CD4-positive, alpha-beta T cell (primary cell): ENCODE measurements at regions not wholly inside any gene's neighbourhood (a gene's known extent, or its start where the extent isn't known, plus 50 kb on each side); places are given as distances from the start of the nearest gene placed in this dataset.

Source experiments
- ATAC-seq: fragments of 200-7000 bp; cut with Tn5 transposase; one replicate; pipeline ENCODE4 v1.10.0; 2022; ENCODE audit warnings: mild to moderate bottlenecking; ENCODE audit not compliant: poor library complexity
- CTCF ChIA-PET: fragments of 350-600 bp; sonication (Branson Sonifier 250); formaldehyde crosslinking; loops from one replicate; lab custom pipeline; 2021; ENCODE audit warnings: antibody characterized with exemption, inconsistent platforms; lab: Charles Lee
- POLR2A ChIA-PET: fragments of 350-600 bp; sonication (Branson Sonifier 250); formaldehyde crosslinking; loops from one replicate; lab custom pipeline; 2021; ENCODE audit warnings: antibody characterized with exemption, inconsistent platforms; lab: Charles Lee
- DNase-seq, 14 experiments: peaks; one replicate each; pipeline ENCODE4 v3.0.0-alpha.2; 2013 to 2020; ENCODE audit warnings: mixed read lengths in 2 of 14
- H3K27ac ChIP-seq, 2 donors: one replicate each; pipeline versions ENCODE4 v1.5.1 to v1.7.0; 2013; ENCODE audit warnings: low read length in 2 of 2, low read depth in 1 of 2, mild to moderate bottlenecking in 1 of 2
- H3K27me3 ChIP-seq, 2 experiments: 1 replicate in 1 of 2; 2 replicates in 1 of 2; pipeline versions ENCODE4 v1.6.1 to v1.7.0; 2013; ENCODE audit warnings: low read length in 2 of 2, control low read depth in 1 of 2, mild to moderate bottlenecking in 1 of 2, moderate library complexity in 1 of 2; ENCODE audit not compliant: insufficient read depth in 2 of 2, control insufficient read depth in 1 of 2
- H3K36me3 ChIP-seq: one replicate; pipeline ENCODE4 v1.6.1; 2013; ENCODE audit warnings: low read length, control low read depth; ENCODE audit not compliant: insufficient read depth
- H3K4me1 ChIP-seq: one replicate; pipeline ENCODE4 v1.6.1; 2013; ENCODE audit warnings: low read length, control low read depth; ENCODE audit not compliant: insufficient read depth
- H3K4me3 ChIP-seq: one replicate; pipeline ENCODE4 v1.5.1; 2013; ENCODE audit warnings: mild to moderate bottlenecking, low read length, moderate library complexity
- H3K9me3 ChIP-seq, 2 experiments: 1 replicate in 1 of 2; 2 replicates in 1 of 2; pipeline versions ENCODE4 v1.6.1 to v1.7.0; 2013; ENCODE audit warnings: low read length in 2 of 2, mild to moderate bottlenecking in 2 of 2, control low read depth in 1 of 2, moderate library complexity in 1 of 2; ENCODE audit not compliant: control insufficient read depth in 1 of 2, insufficient read depth in 1 of 2
- H3K27ac Mint-ChIP-seq: one replicate; pipeline ENCODE4 v1.8.0; 2020; ENCODE audit warnings: mixed read lengths
- H3K27me3 Mint-ChIP-seq: one replicate; pipeline ENCODE4 v1.8.0; 2021; ENCODE audit warnings: mixed read lengths
- H3K36me3 Mint-ChIP-seq: one replicate; pipeline ENCODE4 v1.8.0; 2021; ENCODE audit warnings: low read depth, mixed read lengths
- H3K4me1 Mint-ChIP-seq: one replicate; pipeline ENCODE4 v1.8.0; 2021; ENCODE audit warnings: low read depth, mixed read lengths
- H3K4me3 Mint-ChIP-seq: one replicate; pipeline ENCODE4 v1.8.0; 2020; ENCODE audit warnings: mild to moderate bottlenecking, mixed read lengths
- H3K9me3 Mint-ChIP-seq: one replicate; pipeline ENCODE4 v1.8.0; 2020; ENCODE audit warnings: mixed read lengths
- intact Hi-C, 2 experiments: fragments of 100-400 bp; cut with DNase I in 1 of 2; cut with micrococcal nuclease in 1 of 2; formaldehyde crosslinking; loops; one replicate each; pipeline versions ENCODE4 v1.15.1 to v1.9.0; 2023 to 2025; cut with DNase I, micrococcal nuclease
- TF ChIP-seq, protein P1 (sequence below): fragments of 200-600 bp; IDR thresholded peaks from one replicate; pipeline ENCODE4 v1.8.0; 2022; ENCODE audit warnings: antibody characterized with exemption, mild to moderate bottlenecking

DNA sequence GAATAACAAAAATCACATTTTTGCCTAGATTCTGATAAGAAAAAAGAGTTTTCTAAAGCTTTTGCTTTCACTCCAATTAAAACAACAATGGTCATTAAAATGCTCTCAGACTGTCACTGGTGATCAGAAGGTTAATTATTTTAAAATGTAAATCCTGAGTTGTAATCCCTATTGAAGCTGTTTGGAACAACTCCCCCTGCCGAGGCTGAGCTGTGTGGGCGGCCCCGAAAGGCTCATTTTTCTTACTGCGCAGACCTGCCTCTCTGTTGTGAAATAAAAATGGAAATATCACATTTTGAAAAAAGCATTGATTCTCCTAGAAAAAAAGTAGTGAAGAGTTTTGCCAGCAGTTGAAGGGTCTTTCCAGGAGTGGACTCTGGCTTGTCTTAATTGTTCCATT is 174.8 kb upstream of the CDKN3 start:
- no peak overlapping the region for H3K27ac Mint-ChIP-seq
- Histone ChIP-seq H3K27ac (no peak overlapping the region), H3K4me3 (no peak overlapping the region), H3K36me3 (no peaks in the 10 kb centered on the region), H3K9me3 (peaks cover 0 to 11% of the 10 kb centered on the region in 2 experiments), H3K4me1 (peaks cover 11% of the 10 kb centered on the region), H3K27me3 (peaks cover 27 to 56% of the 10 kb centered on the region in 2 experiments)
- H3K4me1 Mint-ChIP-seq: peaks cover 15% of the 10 kb centered on the region
- intact Hi-C loops: no loop called here
- ATAC-seq: no peak
- TF ChIP-seq, protein P1, sequence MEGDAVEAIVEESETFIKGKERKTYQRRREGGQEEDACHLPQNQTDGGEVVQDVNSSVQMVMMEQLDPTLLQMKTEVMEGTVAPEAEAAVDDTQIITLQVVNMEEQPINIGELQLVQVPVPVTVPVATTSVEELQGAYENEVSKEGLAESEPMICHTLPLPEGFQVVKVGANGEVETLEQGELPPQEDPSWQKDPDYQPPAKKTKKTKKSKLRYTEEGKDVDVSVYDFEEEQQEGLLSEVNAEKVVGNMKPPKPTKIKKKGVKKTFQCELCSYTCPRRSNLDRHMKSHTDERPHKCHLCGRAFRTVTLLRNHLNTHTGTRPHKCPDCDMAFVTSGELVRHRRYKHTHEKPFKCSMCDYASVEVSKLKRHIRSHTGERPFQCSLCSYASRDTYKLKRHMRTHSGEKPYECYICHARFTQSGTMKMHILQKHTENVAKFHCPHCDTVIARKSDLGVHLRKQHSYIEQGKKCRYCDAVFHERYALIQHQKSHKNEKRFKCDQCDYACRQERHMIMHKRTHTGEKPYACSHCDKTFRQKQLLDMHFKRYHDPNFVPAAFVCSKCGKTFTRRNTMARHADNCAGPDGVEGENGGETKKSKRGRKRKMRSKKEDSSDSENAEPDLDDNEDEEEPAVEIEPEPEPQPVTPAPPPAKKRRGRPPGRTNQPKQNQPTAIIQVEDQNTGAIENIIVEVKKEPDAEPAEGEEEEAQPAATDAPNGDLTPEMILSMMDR: no peak
- no peaks in the 10 kb centered on the region for H3K36me3 Mint-ChIP-seq
- DNase-seq: no peak
- peaks cover 78% of the 10 kb centered on the region for H3K27me3 Mint-ChIP-seq
- ChIA-PET POLR2A (no interaction called here), CTCF (no interaction called here)
- H3K9me3 Mint-ChIP-seq: no peaks in the 10 kb centered on the region
- no peak overlapping the region for H3K4me3 Mint-ChIP-seq

DNA sequence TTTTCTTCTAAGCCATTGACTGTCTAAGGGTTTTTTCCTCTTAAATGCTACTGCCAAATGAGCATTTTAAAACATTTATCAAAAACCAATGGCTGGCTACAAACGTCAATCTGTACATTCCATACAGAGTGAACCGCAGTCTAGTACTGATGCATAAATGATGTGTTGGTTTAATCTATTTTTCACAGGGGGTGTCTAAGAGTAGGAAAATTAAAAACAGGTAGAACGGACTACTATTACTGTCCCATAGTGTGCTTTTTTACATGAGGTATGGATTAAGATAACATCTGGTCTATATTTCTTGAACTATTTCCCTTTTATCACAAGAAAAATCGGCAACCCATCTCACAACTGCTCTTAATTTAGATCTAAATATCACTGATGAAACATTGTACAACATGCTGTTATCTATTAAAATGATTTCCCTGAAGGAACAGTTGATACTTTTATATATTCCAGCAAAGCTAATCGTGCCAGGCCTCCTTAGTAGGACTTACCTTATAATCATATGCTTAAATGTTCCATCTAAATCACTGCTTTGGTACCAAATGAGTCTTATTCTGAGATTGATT is 172.9 kb upstream of the CDKN3 start:
- DNase-seq (no peak), ATAC-seq (no peak)
- Histone ChIP-seq H3K4me3 (no peak overlapping the region), H3K27me3 (peaks cover 23 to 48% of the 10 kb centered on the region in 2 experiments), H3K36me3 (no peaks in the 10 kb centered on the region), H3K9me3 (peaks cover 0 to 7% of the 10 kb centered on the region in 2 experiments), H3K27ac (no peak overlapping the region), H3K4me1 (peaks cover 11% of the 10 kb centered on the region)
- Mint-ChIP-seq H3K36me3 (no peaks in the 10 kb centered on the region), H3K27ac (no peak overlapping the region), H3K4me1 (peaks cover 15% of the 10 kb centered on the region), H3K9me3 (no peaks in the 10 kb centered on the region), H3K27me3 (peaks cover 59% of the 10 kb centered on the region), H3K4me3 (no peak overlapping the region)
- TF ChIP-seq, protein P1: no peak
- intact Hi-C loops: no loop called here
- ChIA-PET POLR2A (no interaction called here), CTCF (no interaction called here)

DNA sequence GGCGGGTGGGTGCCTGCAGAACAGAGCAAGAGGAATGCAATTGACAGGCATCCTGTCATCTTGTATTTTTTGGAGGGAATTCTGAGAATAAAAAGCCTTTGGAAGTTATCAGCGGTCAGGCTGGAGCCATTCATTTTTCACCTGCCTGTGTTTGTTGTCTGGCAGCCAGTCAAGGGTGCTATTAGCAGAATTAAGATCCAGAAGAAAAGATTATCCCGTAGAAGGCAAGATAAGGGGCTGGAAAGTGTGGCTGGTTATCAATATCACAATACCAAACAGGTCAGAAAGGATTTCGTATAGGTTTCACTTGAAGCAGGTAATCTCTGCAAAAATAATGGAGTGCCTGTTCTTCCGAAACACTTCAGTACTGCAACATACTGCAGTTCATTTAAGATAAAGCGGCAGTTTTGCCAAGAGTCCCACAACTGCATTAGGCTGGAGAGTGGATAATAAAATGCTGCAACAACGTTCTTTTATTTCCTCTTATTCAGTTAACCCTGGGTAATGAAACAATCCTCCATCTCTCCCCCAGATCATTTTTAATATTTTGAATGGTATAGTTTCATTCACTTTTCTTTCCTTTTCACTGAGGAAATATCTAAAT is 171.2 kb upstream of the CDKN3 start:
- POLR2A ChIA-PET: no interaction called here
- Histone ChIP-seq H3K4me3 (no peak overlapping the region), H3K27ac (no peak overlapping the region)

More for the DNA sequence above, 171.2 kb upstream of the CDKN3 start:
- Histone ChIP-seq H3K27me3 (peaks cover 7 to 31% of the 10 kb centered on the region in 2 experiments), H3K36me3 (no peaks in the 10 kb centered on the region), H3K9me3 (no peaks in the 10 kb centered on the region), H3K4me1 (no peaks in the 10 kb centered on the region)
- Mint-ChIP-seq H3K27me3 (peaks cover 42% of the 10 kb centered on the region), H3K36me3 (no peaks in the 10 kb centered on the region), H3K27ac (no peak overlapping the region), H3K4me1 (peaks cover 3% of the 10 kb centered on the region), H3K4me3 (no peak overlapping the region), H3K9me3 (no peaks in the 10 kb centered on the region)
- intact Hi-C loops: no loop called here
- no peak for DNase-seq
- CTCF ChIA-PET: no interaction called here
- no peak for ATAC-seq
- TF ChIP-seq, protein P1: no peak
